H1 (cell line): ENCODE measurements at regions not wholly inside any gene's neighbourhood (a gene's known extent, or its start where the extent isn't known, plus 50 kb on each side); places are given as distances from the start of the nearest gene placed in this dataset.

ENCODE experiments used
- CTCF ChIA-PET: fragments of 300-600 bp; sonication (Branson Sonifier 250); formaldehyde crosslinking; loops from one replicate; lab custom pipeline; 2021; ENCODE audit not compliant: partially characterized antibody; lab: Charles Lee
- POLR2A ChIA-PET: fragments of 300-600 bp; sonication (Branson Sonifier 250); formaldehyde crosslinking; loops from one replicate; lab custom pipeline; 2021; ENCODE audit warnings: inconsistent platforms; ENCODE audit not compliant: partially characterized antibody; lab: Charles Lee
- DNase-seq, 2 experiments: peaks; one replicate each; pipeline versions ENCODE4 v3.0.0 to v3.0.0-alpha.2; 2010 to 2022; ENCODE audit warnings: low spot score in 2 of 2, low read depth in 1 of 2, mixed read lengths in 1 of 2
- FAIRE-seq: peaks from 2 replicates; lab custom pipeline; 2011; peaks lifted over from hg19 to GRCh38; lab: Jason Lieb, UNC
- H2AFZ ChIP-seq: 2 replicates; pipeline ENCODE4 v1.8.1; 2012; ENCODE audit warnings: low read length, inconsistent platforms
- H2AK5ac ChIP-seq: 2 replicates; pipeline ENCODE4 v1.6.1; 2013; ENCODE audit warnings: low read depth, low read length
- H2BK120ac ChIP-seq: replicated peaks from 2 replicates; pipeline ENCODE3; 2013; ENCODE audit warnings: low read depth, low read length, inconsistent platforms
- H2BK12ac ChIP-seq: 2 replicates; pipeline ENCODE4 v1.6.1; 2013; ENCODE audit warnings: low read depth, low read length
- H2BK15ac ChIP-seq: 2 replicates; pipeline ENCODE4 v1.6.1; 2013; ENCODE audit warnings: low read length
- H2BK20ac ChIP-seq: 2 replicates; pipeline ENCODE4 v1.6.1; 2013; ENCODE audit warnings: low read length
- H2BK5ac ChIP-seq: 2 replicates; pipeline ENCODE4 v1.6.1; 2013; ENCODE audit warnings: low read depth, low read length
- H3K14ac ChIP-seq: 2 replicates; pipeline ENCODE4 v1.6.1; 2013; ENCODE audit warnings: inconsistent platforms; ENCODE audit not compliant: insufficient read length
- H3K18ac ChIP-seq: 2 replicates; pipeline ENCODE4 v1.6.1; 2013; ENCODE audit warnings: low read length; ENCODE audit errors: extremely low read depth
- H3K23ac ChIP-seq: 2 replicates; pipeline ENCODE4 v1.6.1; 2013; ENCODE audit warnings: inconsistent platforms; ENCODE audit not compliant: insufficient read length
- H3K23me2 ChIP-seq: 2 replicates; pipeline ENCODE4 v1.6.1; 2013; ENCODE audit warnings: low read depth, low read length
- H3K27ac ChIP-seq: 2 replicates; pipeline ENCODE4 v1.6.1; 2011; ENCODE audit warnings: low read depth, low read length, inconsistent platforms
- H3K27me3 ChIP-seq, 4 experiments: replicated peaks in 1 of 4; 1 replicate in 1 of 4; 2 replicates in 3 of 4; pipeline versions ENCODE4 v1.6.1 to v1.8.1; 2011 to 2013; ENCODE audit warnings: low read length in 3 of 4, mild to moderate bottlenecking in 3 of 4, inconsistent platforms in 2 of 4, mixed read lengths in 2 of 4, moderate library complexity in 1 of 4; ENCODE audit not compliant: control insufficient read depth in 3 of 4, insufficient read depth in 3 of 4; ENCODE audit errors: extremely low read depth in 1 of 4
- H3K36me3 ChIP-seq, 4 experiments: 2 replicates each; pipeline versions ENCODE4 v1.6.1 to v1.8.1; 2011 to 2013; ENCODE audit warnings: mild to moderate bottlenecking in 4 of 4, low read length in 3 of 4, moderate library complexity in 2 of 4, control low read depth in 1 of 4, inconsistent platforms in 1 of 4; ENCODE audit not compliant: insufficient read depth in 4 of 4, control insufficient read depth in 2 of 4
- H3K4ac ChIP-seq: replicated peaks from 2 replicates; pipeline ENCODE3; 2013; ENCODE audit warnings: low read length, low read depth, mixed read lengths, inconsistent platforms; ENCODE audit not compliant: insufficient read length
- H3K4me1 ChIP-seq, 4 experiments: replicated peaks in 1 of 4; 1 replicate in 1 of 4; 2 replicates in 3 of 4; pipeline versions ENCODE4 v1.6.1 to v1.8.1; 2011 to 2013; ENCODE audit warnings: low read length in 3 of 4, inconsistent platforms in 2 of 4, mixed read lengths in 1 of 4; ENCODE audit not compliant: insufficient read depth in 4 of 4, control insufficient read depth in 3 of 4
- H3K4me2 ChIP-seq, 2 experiments: 2 replicates each; pipeline versions ENCODE4 v1.6.1 to v1.8.1; 2011 to 2013; ENCODE audit warnings: low read depth in 2 of 2, low read length in 2 of 2, control low read depth in 1 of 2, inconsistent platforms in 1 of 2, mild to moderate bottlenecking in 1 of 2; ENCODE audit not compliant: insufficient read depth in 1 of 2
- H3K4me3 ChIP-seq, 4 experiments: fragments of 200-600, 300-600 bp in 1 of 4; sonication (generic), shearing (Covaris generic), sonication (Bioruptor Twin) in 1 of 4; 2 replicates each; pipeline versions ENCODE4 v1.5.1 to v1.8.1; 2011 to 2016; ENCODE audit warnings: low read length in 4 of 4, low read depth in 3 of 4, control low read depth in 2 of 4, inconsistent platforms in 2 of 4, mild to moderate bottlenecking in 2 of 4, mixed read lengths in 1 of 4, moderate library complexity in 1 of 4; ENCODE audit not compliant: insufficient read depth in 2 of 4; ENCODE audit errors: extremely low read depth in 1 of 4
- H3K56ac ChIP-seq: replicated peaks from 2 replicates; pipeline ENCODE3; 2013; ENCODE audit warnings: low read depth, mild to moderate bottlenecking, mixed read lengths, low read length, inconsistent platforms; ENCODE audit not compliant: insufficient read length
- H3K79me1 ChIP-seq: 2 replicates; pipeline ENCODE4 v1.6.1; 2013; ENCODE audit warnings: low read depth, low read length, control low read depth
- H3K79me2 ChIP-seq, 2 experiments: 2 replicates each; pipeline versions ENCODE4 v1.6.1 to v1.8.1; 2012 to 2013; ENCODE audit warnings: low read length in 2 of 2, mild to moderate bottlenecking in 2 of 2, inconsistent platforms in 1 of 2; ENCODE audit not compliant: insufficient read depth in 2 of 2, control insufficient read depth in 1 of 2
- H3K9ac ChIP-seq, 4 experiments: replicated peaks in 1 of 4; 1 replicate in 1 of 4; 2 replicates in 3 of 4; pipeline versions ENCODE4 v1.6.1 to v1.8.1; 2011 to 2013; ENCODE audit warnings: low read depth in 3 of 4, low read length in 3 of 4, control low read depth in 2 of 4, mild to moderate bottlenecking in 2 of 4, moderate library complexity in 2 of 4, inconsistent platforms in 1 of 4; ENCODE audit errors: extremely low read depth in 1 of 4
- H3K9me3 ChIP-seq, 2 experiments: 2 replicates each; pipeline versions ENCODE4 v1.6.1 to v1.8.1; 2012 to 2013; ENCODE audit warnings: mild to moderate bottlenecking in 2 of 2, moderate library complexity in 2 of 2, control low read depth in 1 of 2, inconsistent platforms in 1 of 2, low read depth in 1 of 2, low read length in 1 of 2, mixed read lengths in 1 of 2; ENCODE audit not compliant: insufficient read depth in 2 of 2
- H4K20me1 ChIP-seq, 2 experiments: replicated peaks in 1 of 2; 2 replicates each; pipeline versions ENCODE3 to v1.8.1; 2011 to 2013; ENCODE audit warnings: inconsistent platforms in 2 of 2, low read length in 2 of 2, mild to moderate bottlenecking in 1 of 2; ENCODE audit not compliant: insufficient read depth in 2 of 2, control insufficient read depth in 1 of 2
- H4K5ac ChIP-seq: 2 replicates; pipeline ENCODE4 v1.6.1; 2013; ENCODE audit warnings: low read length, low read depth, mixed read lengths, inconsistent platforms; ENCODE audit not compliant: insufficient read length
- H4K8ac ChIP-seq: 2 replicates; pipeline ENCODE4 v1.8.0; 2013; ENCODE audit warnings: mild to moderate bottlenecking, moderate library complexity, low read length, inconsistent platforms; ENCODE audit not compliant: insufficient read depth; ENCODE audit errors: extremely low read depth
- H4K91ac ChIP-seq: replicated peaks from 2 replicates; pipeline ENCODE3; 2013; ENCODE audit warnings: low read length, mixed read lengths, inconsistent platforms; ENCODE audit not compliant: insufficient read length
- BRCA1 ChIP-seq: IDR thresholded peaks from 2 replicates; pipeline ENCODE4 v1.6.1; 2012; ENCODE audit warnings: low read depth, low read length, improper control_type of control experiment
- E2F6 ChIP-seq: IDR thresholded peaks from 2 replicates; pipeline ENCODE4 v1.6.1; 2012; ENCODE audit warnings: inconsistent platforms
- NANOG ChIP-seq: IDR thresholded peaks from 2 replicates; pipeline ENCODE4 v1.6.1; 2011; ENCODE audit warnings: low read length, low read depth, mild to moderate bottlenecking, inconsistent platforms; ENCODE audit not compliant: insufficient read depth, poor library complexity, severe bottlenecking
- TCF12 ChIP-seq: IDR thresholded peaks from 2 replicates; pipeline ENCODE4 v1.6.1; 2011; ENCODE audit warnings: low read depth, mild to moderate bottlenecking, low read length
- ZNF274 ChIP-seq: IDR thresholded peaks from 2 replicates; pipeline ENCODE4 v1.7.0; 2012; ENCODE audit warnings: low read length, borderline replicate concordance; ENCODE audit errors: extremely low read depth
- WGBS, 2 experiments: shearing (Covaris generic) in 1 of 2; methylation state at CpG; one replicate each; pipeline versions ENCODE4 v1.1.6 to v1.1.7; 2013 to 2015; ENCODE audit warnings: low lambda C conversion rate in 2 of 2, mixed read lengths in 2 of 2, inconsistent platforms in 1 of 2, low coverage in 1 of 2, missing lambda C conversion rate in 1 of 2; ENCODE audit not compliant: insufficient replicate concordance in 2 of 2, insufficient coverage in 1 of 2, insufficient read length in 1 of 2; ENCODE audit errors: extremely low coverage in 1 of 2, missing lambda C conversion rate in 1 of 2; 5-methylcytosine and 5-hydroxymethylcytosine counted together
- TF ChIP-seq, protein P1 (sequence below): IDR thresholded peaks from 2 replicates; pipeline ENCODE4 v1.6.1; 2011; ENCODE audit warnings: low read depth, mild to moderate bottlenecking, low read length; ENCODE audit not compliant: insufficient read depth

DNA sequence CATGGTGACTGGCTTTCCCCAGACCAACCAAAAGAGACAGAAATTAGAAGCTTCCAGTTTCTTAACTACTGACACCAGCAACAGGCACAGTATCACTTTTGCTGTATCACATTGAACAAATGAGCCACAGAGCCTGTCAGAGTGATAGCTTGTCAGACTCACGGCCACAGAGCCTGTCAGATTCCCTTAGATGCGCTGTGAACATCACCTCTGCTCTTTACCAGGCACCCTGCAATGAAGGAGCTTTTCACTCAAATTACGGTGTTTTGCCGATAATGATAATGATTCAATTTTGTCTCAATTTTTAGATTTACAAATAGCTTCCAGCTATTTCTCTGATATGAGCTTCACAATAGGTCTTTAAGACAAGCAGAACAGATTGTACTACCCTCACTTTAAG is 107.9 kb upstream of the GNG12 start:
- WGBS, 2 experiments = 89% methylated on average over 4 of the region's 4 CpGs; no CpG with 5 or more reads in 1 of the 2 experiments
- Histone ChIP-seq H3K4me3 (no peak overlapping the region), H3K4ac (no peak overlapping the region), H4K8ac (no peak overlapping the region), H4K5ac (no peak overlapping the region), H2AFZ (no peak overlapping the region), H3K27ac (no peak overlapping the region), H3K56ac (no peak overlapping the region), H3K27me3 (no peaks in the 10 kb centered on the region), H3K79me2 (no peaks in the 10 kb centered on the region), H3K23ac (no peak overlapping the region), H2BK15ac (no peak overlapping the region), H3K9me3 (no peaks in the 10 kb centered on the region), H2AK5ac (no peak overlapping the region), H3K14ac (no peak overlapping the region), H4K20me1 (no peaks in the 10 kb centered on the region), H4K91ac (no peak overlapping the region), H2BK5ac (no peak overlapping the region), H2BK120ac (no peak overlapping the region), H3K36me3 (no peaks in the 10 kb centered on the region), H3K18ac (no peak overlapping the region), H3K4me2 (no peak overlapping the region), H2BK12ac (no peak overlapping the region), H3K4me1 (no peaks in the 10 kb centered on the region), H3K9ac (no peak overlapping the region), H2BK20ac (no peak overlapping the region), H3K23me2 (no peaks in the 10 kb centered on the region; the same call in 1 of the 2 replicates), H3K79me1 (no peaks in the 10 kb centered on the region)
- ChIA-PET CTCF (interaction anchor here (0.6 to 1.7 kb wide), 10 partner anchors 10 to 727 kb away, joined by 3 to 12 read pairs (median 3); no protein-coding TSS in a partner anchor), POLR2A (no interaction called here)
- TF ChIP-seq, protein P1, sequence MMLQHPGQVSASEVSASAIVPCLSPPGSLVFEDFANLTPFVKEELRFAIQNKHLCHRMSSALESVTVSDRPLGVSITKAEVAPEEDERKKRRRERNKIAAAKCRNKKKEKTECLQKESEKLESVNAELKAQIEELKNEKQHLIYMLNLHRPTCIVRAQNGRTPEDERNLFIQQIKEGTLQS = no peak
- no peak for TF ChIP-seq ZNF274
- no peak for TF ChIP-seq TCF12
- no peak for TF ChIP-seq BRCA1
- TF ChIP-seq NANOG = no peak
- no peak for TF ChIP-seq E2F6
- FAIRE-seq = no peak
- no peak for DNase-seq
